Astrocyte (in vitro differentiated cells and primary cell): ENCODE measurements at regions not wholly inside any gene's neighbourhood (a gene's known extent, or its start where the extent isn't known, plus 50 kb on each side); places are given as distances from the start of the nearest gene placed in this dataset.

ENCODE experiments used
- CTCF ChIP-seq: IDR thresholded peaks from 2 replicates; pipeline ENCODE4 v1.5.1; 2011; ENCODE audit warnings: low read depth, mild to moderate bottlenecking, inconsistent platforms, low read length, moderate library complexity; ENCODE audit not compliant: insufficient read depth
- EZH2 ChIP-seq: IDR thresholded peaks from 2 replicates; pipeline ENCODE4 v1.6.1; 2012; ENCODE audit warnings: mild to moderate bottlenecking, low read length, inconsistent platforms; ENCODE audit not compliant: insufficient read depth

GRCh38 chr12:38166225-38166624, 150.3 kb upstream of the ALG10B start:
- TF ChIP-seq CTCF (no peak), EZH2 (no peak)
